ENCODE measurements at regions not wholly inside any gene's neighbourhood (a gene's known extent, or its start where the extent isn't known, plus 50 kb on each side); places are given as distances from the start of the nearest gene placed in this dataset.

DNA sequence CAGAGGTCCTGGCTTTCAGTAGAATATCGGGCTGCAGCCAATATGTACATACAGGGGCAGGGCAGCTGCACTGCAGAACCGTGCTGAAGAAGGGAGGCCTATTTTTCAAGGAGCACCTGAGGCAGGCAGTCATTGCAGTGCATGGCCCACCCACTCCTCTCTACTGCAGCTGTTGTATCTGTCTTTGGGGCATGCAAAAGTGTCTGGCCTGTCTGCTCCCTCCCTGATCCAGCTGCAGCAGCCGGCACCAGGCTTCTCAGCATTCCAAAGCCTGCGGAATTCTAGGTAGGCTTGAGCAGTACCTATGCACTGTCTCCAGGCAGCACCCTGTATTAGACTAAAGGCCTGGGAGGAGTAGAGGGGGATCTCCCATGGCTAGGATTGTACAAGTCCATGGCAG lies 415.2 kb upstream of the MAGEB16 start:
- peak; percentile 8 for DNase-seq
- no peak overlapping the region for H3K4me3 ChIP-seq (ENCODE audit: low read depth, low read length)
- no peak for TF ChIP-seq CTCF (IDR thresholded peaks at IDR 0.05; ENCODE audit: low read depth, low read length)
- H3K36me3 ChIP-seq = no peaks in the 10 kb centered on the region
- no peaks in the 10 kb centered on the region for H3K27me3 ChIP-seq
- no peaks in the 10 kb centered on the region for H3K4me1 ChIP-seq
- H3K9me3 ChIP-seq = no peaks in the 10 kb centered on the region

DNA sequence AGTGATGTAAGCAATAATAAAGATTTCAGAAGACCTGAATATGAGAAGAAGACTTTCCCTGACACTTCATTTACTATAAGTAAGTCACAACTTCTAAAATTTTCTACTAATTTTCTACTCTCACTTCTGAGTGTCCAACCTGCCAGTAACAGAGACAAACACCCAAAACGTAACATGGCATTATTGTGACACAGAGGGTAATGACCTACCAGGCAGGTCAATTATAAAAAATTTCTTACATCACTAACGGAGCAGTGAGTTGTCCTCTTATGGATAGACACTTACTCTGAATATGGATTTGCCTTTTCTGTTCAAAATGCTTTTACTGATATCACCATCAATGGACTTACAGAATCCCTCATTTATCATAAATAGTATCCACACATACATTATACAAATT lies 405.9 kb upstream of the MAGEB16 start:
- Histone ChIP-seq H3K4me1 (no peaks in the 10 kb centered on the region), H3K4me3 (ENCODE audit: low read depth, low read length) (no peak overlapping the region), H3K27me3 (no peaks in the 10 kb centered on the region), H3K36me3 (no peaks in the 10 kb centered on the region), H3K9me3 (no peaks in the 10 kb centered on the region)
- DNase-seq = no peak
- TF ChIP-seq CTCF (IDR thresholded peaks at IDR 0.05; ENCODE audit: low read depth, low read length) = no peak

DNA sequence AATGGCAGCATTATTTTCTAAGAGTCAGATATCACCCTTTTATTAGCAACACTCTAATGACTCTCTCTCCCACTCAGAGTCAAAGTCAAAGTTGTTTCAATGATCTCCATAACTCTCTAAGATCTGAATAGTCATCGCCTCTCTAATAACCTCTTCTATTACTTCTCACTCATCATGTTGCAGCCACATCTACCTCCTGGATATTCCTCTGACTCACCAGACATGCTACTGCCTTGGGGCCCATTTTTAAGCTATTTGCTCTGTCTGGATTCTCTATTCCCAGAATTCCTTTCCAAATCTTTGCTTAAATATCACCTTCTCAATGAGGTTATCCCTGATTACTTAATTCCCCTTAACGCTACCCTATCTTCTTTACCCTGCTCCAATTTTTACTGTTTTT lies 391.8 kb upstream of the MAGEB16 start:
- no peaks in the 10 kb centered on the region for H3K36me3 ChIP-seq
- DNase-seq = no peak
- H3K4me3 ChIP-seq (ENCODE audit: low read depth, low read length) = no peak overlapping the region
- TF ChIP-seq CTCF (IDR thresholded peaks at IDR 0.05; ENCODE audit: low read depth, low read length) = no peak
- no peaks in the 10 kb centered on the region for H3K9me3 ChIP-seq
- no peaks in the 10 kb centered on the region for H3K27me3 ChIP-seq
- H3K4me1 ChIP-seq = no peaks in the 10 kb centered on the region

DNA sequence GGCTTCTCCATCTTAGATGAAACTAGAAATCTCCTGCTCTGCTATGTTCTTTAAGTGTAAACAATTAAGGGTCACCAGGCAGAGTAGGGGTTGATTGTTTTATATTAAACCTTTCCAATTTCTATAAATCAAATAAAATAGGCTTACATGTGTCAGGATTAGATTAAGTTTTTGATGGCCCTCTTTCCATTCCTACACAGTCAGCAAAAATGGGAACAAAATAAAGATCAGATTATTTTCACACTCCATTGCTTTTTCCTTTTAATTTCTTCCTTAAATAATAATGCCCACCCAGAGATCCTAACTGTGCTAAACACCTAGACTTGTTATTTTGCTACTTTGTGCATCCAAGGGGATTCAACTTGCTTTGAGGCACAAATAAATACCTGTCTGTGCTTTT lies 381.4 kb upstream of the MAGEB16 start:
- no peaks in the 10 kb centered on the region for H3K9me3 ChIP-seq
- TF ChIP-seq CTCF (IDR thresholded peaks at IDR 0.05; ENCODE audit: low read depth, low read length) = no peak
- H3K4me1 ChIP-seq = no peaks in the 10 kb centered on the region
- DNase-seq = no peak
- no peaks in the 10 kb centered on the region for H3K27me3 ChIP-seq
- no peaks in the 10 kb centered on the region for H3K36me3 ChIP-seq
- no peak overlapping the region for H3K4me3 ChIP-seq (ENCODE audit: low read depth, low read length)

- Histone ChIP-seq H3K36me3 (no peaks in the 10 kb centered on the region), H3K27me3 (no peaks in the 10 kb centered on the region), H3K9me3 (no peaks in the 10 kb centered on the region), H3K4me3 (ENCODE audit: low read depth, low read length) (no peak overlapping the region), H3K4me1 (no peaks in the 10 kb centered on the region)
- DNase-seq = no peak
- no peak for TF ChIP-seq CTCF (IDR thresholded peaks at IDR 0.05; ENCODE audit: low read depth, low read length)
Measured at GRCh38 chrX:35432056-35432455, 366.1 kb upstream of the MAGEB16 start.

DNA sequence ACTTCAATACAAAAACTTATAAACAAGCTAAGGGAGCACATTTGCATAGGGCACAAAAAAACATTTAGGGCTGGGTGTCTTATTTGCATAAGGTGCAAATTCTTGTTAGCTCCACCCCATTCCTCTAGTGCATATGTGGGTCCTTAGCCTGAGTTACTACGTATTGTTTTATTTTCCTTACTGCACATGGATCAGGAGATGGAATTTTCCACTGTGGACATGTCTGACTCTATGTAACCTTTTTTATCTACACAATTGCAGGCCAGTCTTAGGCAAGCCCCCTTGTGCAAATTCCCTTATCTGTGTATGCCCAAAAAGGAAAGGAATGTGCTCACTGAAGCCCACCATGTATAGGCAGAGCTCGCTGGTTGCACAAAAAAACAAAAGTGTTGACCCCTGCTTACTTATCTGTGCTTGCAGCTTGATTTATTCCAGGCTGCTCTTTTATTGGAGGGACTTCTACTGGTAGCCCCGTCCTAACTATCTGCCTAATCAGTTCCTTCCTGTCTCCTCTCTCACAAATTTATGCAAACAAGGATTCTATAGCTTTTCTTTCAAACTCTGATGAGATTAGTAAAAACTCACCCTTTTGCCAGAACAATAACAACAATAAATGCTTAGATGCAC lies 359.0 kb upstream of the MAGEB16 start:
- no peaks in the 10 kb centered on the region for H3K4me1 ChIP-seq

More for the DNA sequence above, 359.0 kb upstream of the MAGEB16 start:
- H3K27me3 ChIP-seq = no peaks in the 10 kb centered on the region
- no peaks in the 10 kb centered on the region for H3K36me3 ChIP-seq
- TF ChIP-seq CTCF (IDR thresholded peaks at IDR 0.05; ENCODE audit: low read depth, low read length) = no peak
- no peak overlapping the region for H3K4me3 ChIP-seq (ENCODE audit: low read depth, low read length)
- no peaks in the 10 kb centered on the region for H3K9me3 ChIP-seq
- DNase-seq = no peak
